ENCODE measurements at regions not wholly inside any gene's neighbourhood (a gene's known extent, or its start where the extent isn't known, plus 50 kb on each side); places are given as distances from the start of the nearest gene placed in this dataset.

DNA sequence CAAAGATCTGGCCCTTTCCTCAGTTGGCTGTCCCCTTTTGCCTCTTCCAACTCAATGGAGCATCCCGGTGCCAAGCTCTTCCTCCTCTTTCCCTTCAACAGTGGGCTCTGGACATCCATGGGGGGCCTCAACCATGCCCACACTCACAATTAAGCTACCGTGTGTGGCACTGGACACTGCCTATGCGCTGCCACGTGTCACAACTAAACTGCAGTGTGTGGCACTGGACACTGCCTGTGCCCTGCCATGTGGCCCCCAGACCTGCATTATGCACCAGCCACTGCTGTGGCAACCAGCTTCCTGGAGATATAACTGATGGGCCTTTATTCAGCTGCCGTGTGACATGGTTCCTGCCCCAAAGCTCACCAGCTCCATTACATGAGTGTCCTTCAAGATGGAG is 179.1 kb downstream of the KCNA5 start (continued):
- TF ChIP-seq, protein P1, sequence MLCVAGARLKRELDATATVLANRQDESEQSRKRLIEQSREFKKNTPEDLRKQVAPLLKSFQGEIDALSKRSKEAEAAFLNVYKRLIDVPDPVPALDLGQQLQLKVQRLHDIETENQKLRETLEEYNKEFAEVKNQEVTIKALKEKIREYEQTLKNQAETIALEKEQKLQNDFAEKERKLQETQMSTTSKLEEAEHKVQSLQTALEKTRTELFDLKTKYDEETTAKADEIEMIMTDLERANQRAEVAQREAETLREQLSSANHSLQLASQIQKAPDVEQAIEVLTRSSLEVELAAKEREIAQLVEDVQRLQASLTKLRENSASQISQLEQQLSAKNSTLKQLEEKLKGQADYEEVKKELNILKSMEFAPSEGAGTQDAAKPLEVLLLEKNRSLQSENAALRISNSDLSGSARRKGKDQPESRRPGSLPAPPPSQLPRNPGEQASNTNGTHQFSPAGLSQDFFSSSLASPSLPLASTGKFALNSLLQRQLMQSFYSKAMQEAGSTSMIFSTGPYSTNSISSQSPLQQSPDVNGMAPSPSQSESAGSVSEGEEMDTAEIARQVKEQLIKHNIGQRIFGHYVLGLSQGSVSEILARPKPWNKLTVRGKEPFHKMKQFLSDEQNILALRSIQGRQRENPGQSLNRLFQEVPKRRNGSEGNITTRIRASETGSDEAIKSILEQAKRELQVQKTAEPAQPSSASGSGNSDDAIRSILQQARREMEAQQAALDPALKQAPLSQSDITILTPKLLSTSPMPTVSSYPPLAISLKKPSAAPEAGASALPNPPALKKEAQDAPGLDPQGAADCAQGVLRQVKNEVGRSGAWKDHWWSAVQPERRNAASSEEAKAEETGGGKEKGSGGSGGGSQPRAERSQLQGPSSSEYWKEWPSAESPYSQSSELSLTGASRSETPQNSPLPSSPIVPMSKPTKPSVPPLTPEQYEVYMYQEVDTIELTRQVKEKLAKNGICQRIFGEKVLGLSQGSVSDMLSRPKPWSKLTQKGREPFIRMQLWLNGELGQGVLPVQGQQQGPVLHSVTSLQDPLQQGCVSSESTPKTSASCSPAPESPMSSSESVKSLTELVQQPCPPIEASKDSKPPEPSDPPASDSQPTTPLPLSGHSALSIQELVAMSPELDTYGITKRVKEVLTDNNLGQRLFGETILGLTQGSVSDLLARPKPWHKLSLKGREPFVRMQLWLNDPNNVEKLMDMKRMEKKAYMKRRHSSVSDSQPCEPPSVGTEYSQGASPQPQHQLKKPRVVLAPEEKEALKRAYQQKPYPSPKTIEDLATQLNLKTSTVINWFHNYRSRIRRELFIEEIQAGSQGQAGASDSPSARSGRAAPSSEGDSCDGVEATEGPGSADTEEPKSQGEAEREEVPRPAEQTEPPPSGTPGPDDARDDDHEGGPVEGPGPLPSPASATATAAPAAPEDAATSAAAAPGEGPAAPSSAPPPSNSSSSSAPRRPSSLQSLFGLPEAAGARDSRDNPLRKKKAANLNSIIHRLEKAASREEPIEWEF (IDR thresholded peaks at IDR 0.05; ENCODE audit: insufficient replicate concordance, low read depth, low read length), result no peak

DNA sequence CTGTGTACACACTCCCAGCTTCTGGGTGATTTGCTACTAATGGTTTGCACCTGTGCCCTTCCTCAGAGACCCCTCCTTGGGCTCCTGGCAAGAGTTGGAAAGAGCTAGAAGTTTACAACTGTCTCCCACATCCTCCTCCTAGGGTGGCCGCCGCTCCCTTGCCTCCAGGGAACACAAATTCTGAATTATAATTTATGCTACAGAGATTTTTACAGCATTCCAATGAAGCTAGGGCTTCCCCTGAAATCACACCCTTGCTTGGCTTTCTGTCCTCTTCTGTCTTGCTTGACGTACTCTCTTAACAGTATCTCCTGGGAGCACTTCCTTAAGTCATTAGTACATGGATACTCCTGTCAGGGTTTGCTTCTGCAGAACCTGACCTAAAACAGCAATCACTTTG is 180.2 kb downstream of the KCNA5 start:
- ChIA-PET CTCF (no interaction called here), POLR2A (no interaction called here), SMC1A (ENCODE audit: uncharacterized antibody, unreplicated experiment) (interaction anchor here (1.2 kb wide), 1 partner anchor 16 kb away, joined by 4 read pairs; no protein-coding TSS in a partner anchor), RAD21 (ENCODE audit: unreplicated experiment) (no interaction called here)
- Histone ChIP-seq H3K27me3 (replicated peaks in 1 of 2; ENCODE audit: control insufficient read depth in 2 of 2, insufficient read depth in 2 of 2, low read length in 1 of 2) (no peaks in the 10 kb centered on the region; a peak in 1 of 4 replicates), H3K27ac (ENCODE audit: control insufficient read depth, insufficient read depth) (no peak overlapping the region), H3K4me1 (ENCODE audit: control insufficient read depth, insufficient read depth, low read length) (no peaks in the 10 kb centered on the region), H2AFZ (ENCODE audit: control insufficient read depth, low read depth, low read length) (no peak overlapping the region), H3K79me2 (ENCODE audit: control insufficient read depth, insufficient read depth, low read length) (no peaks in the 10 kb centered on the region), H3K9me3 (replicated peaks; ENCODE audit: control insufficient read depth, insufficient read depth, low read length) (no peaks in the 10 kb centered on the region), H3K4me3 (no peak overlapping the region), H4K20me1 (ENCODE audit: control insufficient read depth, insufficient read depth) (no peaks in the 10 kb centered on the region), H3K36me3 (ENCODE audit: control insufficient read depth in 2 of 2, insufficient read depth in 2 of 2, low read length in 1 of 2) (no peaks in the 10 kb centered on the region), H3K9ac (ENCODE audit: control insufficient read depth, insufficient read depth, low read length) (no peak overlapping the region), H3K4me2 (ENCODE audit: control insufficient read depth, insufficient read depth) (no peak overlapping the region)
- intact Hi-C loops (cut with micrococcal nuclease; ENCODE audit: unreplicated experiment), result no loop called here
- no TSS peak for BruUV-seq (replicated peaks)
- in situ Hi-C loops (cut with MboI), result no loop called here
- FAIRE-seq (no peak), DNase-seq (ENCODE audit: low read depth, low spot score) (no peak), ATAC-seq (no peak)
- WGBS (ENCODE audit: insufficient coverage, insufficient replicate concordance, low lambda C conversion rate, missing lambda C conversion rate), result 8% methylated on average over 3 of the region's 3 CpGs
- TF ChIP-seq, protein P2, sequence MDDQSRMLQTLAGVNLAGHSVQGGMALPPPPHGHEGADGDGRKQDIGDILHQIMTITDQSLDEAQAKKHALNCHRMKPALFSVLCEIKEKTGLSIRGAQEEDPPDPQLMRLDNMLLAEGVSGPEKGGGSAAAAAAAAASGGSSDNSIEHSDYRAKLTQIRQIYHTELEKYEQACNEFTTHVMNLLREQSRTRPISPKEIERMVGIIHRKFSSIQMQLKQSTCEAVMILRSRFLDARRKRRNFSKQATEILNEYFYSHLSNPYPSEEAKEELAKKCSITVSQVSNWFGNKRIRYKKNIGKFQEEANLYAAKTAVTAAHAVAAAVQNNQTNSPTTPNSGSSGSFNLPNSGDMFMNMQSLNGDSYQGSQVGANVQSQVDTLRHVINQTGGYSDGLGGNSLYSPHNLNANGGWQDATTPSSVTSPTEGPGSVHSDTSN (IDR thresholded peaks at IDR 0.05; ENCODE audit: insufficient replicate concordance, low read depth, low read length), result no peak
- TF ChIP-seq ATF7 (IDR thresholded peaks at IDR 0.05; ENCODE audit: low read depth), result no peak
- TF ChIP-seq SRF (IDR thresholded peaks at IDR 0.05; ENCODE audit: low read depth in 2 of 2, low read length in 2 of 2), result no peak
- TF ChIP-seq FOS (IDR thresholded peaks at IDR 0.05; ENCODE audit: borderline replicate concordance, extremely low read depth, insufficient read length), result no peak
- TF ChIP-seq ZBED1 (IDR thresholded peaks at IDR 0.05; ENCODE audit: borderline replicate concordance), result no peak
- no peak for TF ChIP-seq SMC3 (IDR thresholded peaks at IDR 0.05; ENCODE audit: borderline replicate concordance, low read length)
- TF ChIP-seq, protein P3, sequence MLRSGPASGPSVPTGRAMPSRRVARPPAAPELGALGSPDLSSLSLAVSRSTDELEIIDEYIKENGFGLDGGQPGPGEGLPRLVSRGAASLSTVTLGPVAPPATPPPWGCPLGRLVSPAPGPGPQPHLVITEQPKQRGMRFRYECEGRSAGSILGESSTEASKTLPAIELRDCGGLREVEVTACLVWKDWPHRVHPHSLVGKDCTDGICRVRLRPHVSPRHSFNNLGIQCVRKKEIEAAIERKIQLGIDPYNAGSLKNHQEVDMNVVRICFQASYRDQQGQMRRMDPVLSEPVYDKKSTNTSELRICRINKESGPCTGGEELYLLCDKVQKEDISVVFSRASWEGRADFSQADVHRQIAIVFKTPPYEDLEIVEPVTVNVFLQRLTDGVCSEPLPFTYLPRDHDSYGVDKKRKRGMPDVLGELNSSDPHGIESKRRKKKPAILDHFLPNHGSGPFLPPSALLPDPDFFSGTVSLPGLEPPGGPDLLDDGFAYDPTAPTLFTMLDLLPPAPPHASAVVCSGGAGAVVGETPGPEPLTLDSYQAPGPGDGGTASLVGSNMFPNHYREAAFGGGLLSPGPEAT (IDR thresholded peaks at IDR 0.05; ENCODE audit: low read depth), result no peak
- no peak for TF ChIP-seq SPI1 (IDR thresholded peaks at IDR 0.05; ENCODE audit: borderline replicate concordance, insufficient read depth, low read depth, low read length)
- no peak for TF ChIP-seq ZSCAN29 (IDR thresholded peaks at IDR 0.05)
- no peak for TF ChIP-seq MYC (IDR thresholded peaks at IDR 0.05; ENCODE audit: insufficient read depth, insufficient read length, insufficient replicate concordance, low read length, severe bottlenecking)
- no peak for TF ChIP-seq GABPA (IDR thresholded peaks at IDR 0.05; ENCODE audit: low read depth)
- TF ChIP-seq EGR1 (IDR thresholded peaks at IDR 0.05; ENCODE audit: borderline replicate concordance in 1 of 2, low read depth in 2 of 2, low read length in 2 of 2), result no peak
- TF ChIP-seq EP300 (IDR thresholded peaks at IDR 0.05; ENCODE audit: borderline replicate concordance in 1 of 2, control insufficient read depth in 1 of 2, low read depth in 2 of 2, low read length in 2 of 2), result no peak
- TF ChIP-seq NR2F1 (conservative IDR thresholded peaks at IDR 0.05), result no peak

All from GM12878 (cell line).